Bronchial epithelial cell (primary cell): ENCODE measurements at regions not wholly inside any gene's neighbourhood (a gene's known extent, or its start where the extent isn't known, plus 50 kb on each side); places are given as distances from the start of the nearest gene placed in this dataset.

Experiments
- DNase-seq: peaks from one replicate; pipeline ENCODE4 v3.0.0-alpha.2; 2010; ENCODE audit warnings: low read depth
- FAIRE-seq: peaks from 2 replicates; lab custom pipeline; 2011; peaks lifted over from hg19 to GRCh38; lab: Jason Lieb, UNC
- H3K27me3 ChIP-seq: 2 replicates; pipeline ENCODE4 v1.5.1; 2011; ENCODE audit warnings: low read length; ENCODE audit not compliant: control insufficient read depth, insufficient read depth
- H3K36me3 ChIP-seq: 2 replicates; pipeline ENCODE4 v1.5.1; 2011; ENCODE audit warnings: low read length; ENCODE audit not compliant: control insufficient read depth, insufficient read depth
- H3K4me3 ChIP-seq: 2 replicates; pipeline ENCODE4 v1.5.1; 2011; ENCODE audit warnings: mild to moderate bottlenecking, low read depth, low read length, control low read depth
- TF ChIP-seq, protein P1 (sequence below): IDR thresholded peaks from 2 replicates; pipeline ENCODE4 v1.5.1; 2011; ENCODE audit warnings: mild to moderate bottlenecking, moderate library complexity, low read length, control low read depth, inconsistent platforms; ENCODE audit not compliant: insufficient read depth, severe bottlenecking

DNA sequence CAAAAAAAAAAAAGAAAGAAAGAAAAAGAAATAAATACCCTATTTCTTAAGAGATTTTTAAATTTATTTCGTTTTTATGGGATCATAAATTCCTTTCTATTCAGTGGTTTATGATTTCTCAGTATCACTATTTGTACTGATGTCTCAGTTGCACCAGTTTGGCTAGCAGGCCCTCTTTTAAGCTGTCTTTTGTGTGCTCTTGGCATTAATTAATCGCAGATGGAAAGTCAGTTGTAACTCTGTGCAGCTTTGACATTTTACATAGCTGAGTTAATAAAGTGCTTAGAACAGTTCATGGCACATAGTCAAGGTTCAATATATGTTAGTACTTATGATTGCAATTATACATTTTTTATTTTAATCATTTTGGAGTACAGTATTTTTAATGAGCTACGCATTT, 123.7 kb upstream of the NUDT6 start:
- Histone ChIP-seq H3K27me3 (no peaks in the 10 kb centered on the region), H3K36me3 (no peaks in the 10 kb centered on the region), H3K4me3 (no peak overlapping the region)
- FAIRE-seq = no peak
- TF ChIP-seq, protein P1, sequence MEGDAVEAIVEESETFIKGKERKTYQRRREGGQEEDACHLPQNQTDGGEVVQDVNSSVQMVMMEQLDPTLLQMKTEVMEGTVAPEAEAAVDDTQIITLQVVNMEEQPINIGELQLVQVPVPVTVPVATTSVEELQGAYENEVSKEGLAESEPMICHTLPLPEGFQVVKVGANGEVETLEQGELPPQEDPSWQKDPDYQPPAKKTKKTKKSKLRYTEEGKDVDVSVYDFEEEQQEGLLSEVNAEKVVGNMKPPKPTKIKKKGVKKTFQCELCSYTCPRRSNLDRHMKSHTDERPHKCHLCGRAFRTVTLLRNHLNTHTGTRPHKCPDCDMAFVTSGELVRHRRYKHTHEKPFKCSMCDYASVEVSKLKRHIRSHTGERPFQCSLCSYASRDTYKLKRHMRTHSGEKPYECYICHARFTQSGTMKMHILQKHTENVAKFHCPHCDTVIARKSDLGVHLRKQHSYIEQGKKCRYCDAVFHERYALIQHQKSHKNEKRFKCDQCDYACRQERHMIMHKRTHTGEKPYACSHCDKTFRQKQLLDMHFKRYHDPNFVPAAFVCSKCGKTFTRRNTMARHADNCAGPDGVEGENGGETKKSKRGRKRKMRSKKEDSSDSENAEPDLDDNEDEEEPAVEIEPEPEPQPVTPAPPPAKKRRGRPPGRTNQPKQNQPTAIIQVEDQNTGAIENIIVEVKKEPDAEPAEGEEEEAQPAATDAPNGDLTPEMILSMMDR = no peak
- no peak for DNase-seq

DNA sequence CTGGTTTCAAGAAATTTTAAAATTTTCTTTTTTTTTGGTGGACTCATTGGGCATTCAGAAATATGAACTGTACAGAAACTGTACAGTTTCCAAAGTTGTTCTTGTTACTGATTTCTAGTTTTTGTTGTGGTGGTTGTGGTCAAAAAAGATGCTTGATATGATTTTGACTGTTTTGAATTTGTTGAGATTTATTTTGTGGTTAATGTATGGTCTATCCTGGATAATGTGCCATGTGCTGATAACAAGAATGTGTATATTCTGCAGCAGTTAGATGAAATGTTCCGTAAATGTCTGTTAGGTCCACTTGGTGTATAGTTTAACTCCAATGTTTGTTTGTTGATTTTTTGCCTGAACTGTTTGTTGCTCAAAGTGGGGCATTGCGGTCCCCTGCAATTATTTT, 127.6 kb upstream of the NUDT6 start:
- no peak overlapping the region for H3K4me3 ChIP-seq
- no peaks in the 10 kb centered on the region for H3K27me3 ChIP-seq
- TF ChIP-seq, protein P1 = no peak
- DNase-seq = no peak
- H3K36me3 ChIP-seq = no peaks in the 10 kb centered on the region
- FAIRE-seq = no peak

DNA sequence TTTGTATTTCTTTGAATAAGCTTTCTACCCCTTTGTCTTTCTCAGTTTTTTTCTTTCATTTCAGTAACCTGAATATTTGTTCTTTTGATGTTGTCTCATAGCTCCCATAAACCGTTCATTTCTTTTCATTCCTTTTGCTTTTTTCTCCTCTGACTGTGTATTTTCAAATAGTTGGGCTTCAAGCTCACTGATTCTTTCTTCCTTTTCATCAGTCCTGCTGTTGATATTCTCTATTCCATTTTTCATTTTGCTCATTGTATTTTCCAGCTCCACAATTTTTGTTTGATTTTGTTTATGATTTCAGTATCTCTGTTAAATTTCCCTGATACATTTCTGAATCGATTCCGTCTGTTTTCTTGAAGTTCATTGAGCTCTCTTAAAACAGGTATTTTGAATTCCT, 129.6 kb upstream of the NUDT6 start:
- Histone ChIP-seq H3K27me3 (no peaks in the 10 kb centered on the region), H3K36me3 (no peaks in the 10 kb centered on the region), H3K4me3 (no peak overlapping the region)
- no peak for DNase-seq
- no peak for FAIRE-seq
- TF ChIP-seq, protein P1 = no peak

DNA sequence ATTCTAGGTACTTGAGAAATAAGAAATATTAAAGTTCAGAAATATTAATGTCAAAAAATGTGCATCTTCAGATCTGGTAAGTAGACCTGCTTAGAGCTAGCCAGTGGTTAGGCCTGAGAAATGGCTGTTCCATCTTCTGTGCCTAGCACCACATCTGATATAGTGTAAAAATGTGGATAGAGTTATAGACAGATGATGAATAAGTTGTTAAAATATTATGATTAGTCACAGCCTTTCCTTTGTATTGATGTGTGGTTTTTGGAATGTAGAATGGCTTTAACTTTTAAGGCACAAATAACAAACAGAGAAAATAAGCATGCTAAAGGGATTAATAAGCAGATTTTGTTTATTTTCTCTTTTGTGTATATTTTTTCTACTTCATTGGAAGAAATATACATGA, 133.5 kb upstream of the NUDT6 start:
- DNase-seq (peak; percentile 70), FAIRE-seq (no peak)
- H3K27me3 ChIP-seq = no peaks in the 10 kb centered on the region
- TF ChIP-seq, protein P1 = no peak
- no peaks in the 10 kb centered on the region for H3K36me3 ChIP-seq
- H3K4me3 ChIP-seq = no peak overlapping the region

- H3K36me3 ChIP-seq = no peaks in the 10 kb centered on the region
- DNase-seq (no peak), FAIRE-seq (no peak)
- H3K4me3 ChIP-seq = no peak overlapping the region
- TF ChIP-seq, protein P1 = no peak
- H3K27me3 ChIP-seq = no peaks in the 10 kb centered on the region
Observed at GRCh38 chr4:123060039-123060770, 137.8 kb upstream of the NUDT6 start.

DNA sequence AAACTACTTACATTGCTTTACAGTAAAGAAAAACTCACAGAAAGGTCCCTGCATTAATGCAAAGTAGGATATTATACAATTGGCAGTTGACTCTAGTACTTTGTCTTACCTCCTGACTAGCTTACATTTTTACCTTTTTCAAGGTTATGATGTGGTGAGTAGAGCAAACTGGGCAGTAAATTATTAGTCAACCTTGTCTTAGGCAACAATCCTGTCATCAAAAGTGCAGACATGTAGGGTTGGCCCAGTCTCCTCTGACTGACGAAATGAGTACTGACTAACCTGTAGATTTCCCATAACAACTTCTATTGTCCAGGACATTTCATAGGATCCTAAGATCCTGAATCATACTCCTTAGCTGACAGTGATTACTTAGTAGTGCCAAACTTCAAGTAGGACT, 142.0 kb upstream of the NUDT6 start:
- TF ChIP-seq, protein P1 = no peak
- Histone ChIP-seq H3K36me3 (no peaks in the 10 kb centered on the region), H3K4me3 (no peak overlapping the region), H3K27me3 (no peaks in the 10 kb centered on the region)
- FAIRE-seq (peak; percentile 86), DNase-seq (peak; percentile 99)
